ENCODE measurements at regions not wholly inside any gene's neighbourhood (a gene's known extent, or its start where the extent isn't known, plus 50 kb on each side); places are given as distances from the start of the nearest gene placed in this dataset.

GRCh38 chr2:5140347-5140746 is 551.8 kb upstream of the SOX11 start:
- H3K4me3 ChIP-seq (replicated peaks in 1 of 2; ENCODE audit: low read depth in 2 of 2, low read length in 2 of 2) = no peak overlapping the region
- peak in 1 of 2 donors; percentile 33 for DNase-seq (ENCODE audit: low read depth in 2 of 2)

GRCh38 chr2:5144159-5144558 is 548.0 kb upstream of the SOX11 start:
- TF ChIP-seq CTCF (IDR thresholded peaks at IDR 0.05; ENCODE audit: low read depth, low read length) = no peak

More at GRCh38 chr2:5140347-5140746, 551.8 kb upstream of the SOX11 start:
- TF ChIP-seq CTCF (IDR thresholded peaks at IDR 0.05; ENCODE audit: low read depth, low read length) = no peak

GRCh38 chr2:5145053-5145452 is 547.1 kb upstream of the SOX11 start:
- no peak overlapping the region for H3K4me3 ChIP-seq (replicated peaks in 1 of 2; ENCODE audit: low read depth in 2 of 2, low read length in 2 of 2)
- DNase-seq (ENCODE audit: low read depth in 2 of 2) = no peak
- no peak for TF ChIP-seq CTCF (IDR thresholded peaks at IDR 0.05; ENCODE audit: low read depth, low read length)

More at GRCh38 chr2:5144159-5144558, 548.0 kb upstream of the SOX11 start:
- no peak overlapping the region for H3K4me3 ChIP-seq (replicated peaks in 1 of 2; ENCODE audit: low read depth in 2 of 2, low read length in 2 of 2)
- no peak for DNase-seq (ENCODE audit: low read depth in 2 of 2)

- TF ChIP-seq CTCF (IDR thresholded peaks at IDR 0.05; ENCODE audit: low read depth, low read length) = no peak
- no peak overlapping the region for H3K4me3 ChIP-seq (replicated peaks in 1 of 2; ENCODE audit: low read depth in 2 of 2, low read length in 2 of 2)
- no peak for DNase-seq (ENCODE audit: low read depth in 2 of 2)
Observed at GRCh38 chr2:5145801-5146200, 546.4 kb upstream of the SOX11 start.

GRCh38 chr2:5148392-5149085 is 543.6 kb upstream of the SOX11 start:
- TF ChIP-seq CTCF (IDR thresholded peaks at IDR 0.05; ENCODE audit: low read depth, low read length) = no peak
- no peak overlapping the region for H3K4me3 ChIP-seq (replicated peaks in 1 of 2; ENCODE audit: low read depth in 2 of 2, low read length in 2 of 2)
- no peak for DNase-seq (ENCODE audit: low read depth in 2 of 2)

- no peak for TF ChIP-seq CTCF (IDR thresholded peaks at IDR 0.05; ENCODE audit: low read depth, low read length)
- no peak for DNase-seq (ENCODE audit: low read depth in 2 of 2)
- no peak overlapping the region for H3K4me3 ChIP-seq (replicated peaks in 1 of 2; ENCODE audit: low read depth in 2 of 2, low read length in 2 of 2)
Observed at GRCh38 chr2:5150871-5151270, 541.3 kb upstream of the SOX11 start.

Data from cardiac fibroblast (primary cell).